H4 (cell line): ENCODE measurements at regions not wholly inside any gene's neighbourhood (a gene's known extent, or its start where the extent isn't known, plus 50 kb on each side); places are given as distances from the start of the nearest gene placed in this dataset.
"Not testable (repeated sequence)": the region's sequence is repeated elsewhere in the genome, so short reads cannot be mapped to it uniquely, and the experiment has no call there.

Experiments used
- DNase-seq: peaks from one replicate; pipeline ENCODE4 v3.0.0-alpha.2; 2015; ENCODE audit warnings: low spot score

GRCh38 chr4:83213640-83214039, 71.0 kb downstream of the COQ2 start:
- no peak for DNase-seq

DNA sequence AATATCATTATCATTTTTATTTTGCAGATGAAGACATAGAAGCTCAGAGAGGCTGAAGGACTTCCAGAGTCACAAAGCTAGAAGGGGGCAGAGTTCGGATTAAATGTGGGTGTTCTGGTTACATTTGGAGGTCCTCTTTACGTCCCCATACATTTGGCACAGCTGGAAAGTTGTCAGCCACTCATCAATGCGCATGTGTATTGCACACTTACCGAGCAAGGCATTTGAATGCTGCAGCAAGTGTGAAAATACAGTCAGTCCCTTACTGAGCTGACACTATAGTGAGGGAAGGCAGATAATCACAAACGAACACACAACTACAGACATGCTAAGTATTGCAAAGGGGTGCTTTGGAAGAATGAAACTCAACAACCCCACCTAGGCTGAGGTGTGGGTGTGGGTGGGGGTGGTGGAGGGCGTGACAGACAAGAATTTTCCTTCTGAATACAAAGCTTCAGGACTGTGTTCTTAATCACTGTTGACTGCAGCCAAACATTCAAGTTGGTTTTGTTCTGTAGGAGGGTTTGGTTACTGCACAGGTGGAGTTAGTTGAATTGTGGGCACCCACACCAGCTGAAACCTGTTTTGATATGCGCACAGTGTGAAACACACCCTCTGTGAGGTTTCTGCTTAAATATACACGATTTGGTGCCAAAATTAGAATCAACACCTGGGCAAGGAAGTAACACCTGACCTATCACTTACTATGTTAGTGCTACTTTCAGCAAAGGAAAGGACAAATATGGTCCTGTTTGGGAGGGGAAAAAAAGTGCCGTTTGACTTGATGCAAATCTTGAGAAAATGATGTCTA, 72.4 kb downstream of the COQ2 start:
- no peak for DNase-seq

- no peak for DNase-seq
Measured at GRCh38 chr4:83209419-83209818, 75.2 kb downstream of the COQ2 start.

DNA sequence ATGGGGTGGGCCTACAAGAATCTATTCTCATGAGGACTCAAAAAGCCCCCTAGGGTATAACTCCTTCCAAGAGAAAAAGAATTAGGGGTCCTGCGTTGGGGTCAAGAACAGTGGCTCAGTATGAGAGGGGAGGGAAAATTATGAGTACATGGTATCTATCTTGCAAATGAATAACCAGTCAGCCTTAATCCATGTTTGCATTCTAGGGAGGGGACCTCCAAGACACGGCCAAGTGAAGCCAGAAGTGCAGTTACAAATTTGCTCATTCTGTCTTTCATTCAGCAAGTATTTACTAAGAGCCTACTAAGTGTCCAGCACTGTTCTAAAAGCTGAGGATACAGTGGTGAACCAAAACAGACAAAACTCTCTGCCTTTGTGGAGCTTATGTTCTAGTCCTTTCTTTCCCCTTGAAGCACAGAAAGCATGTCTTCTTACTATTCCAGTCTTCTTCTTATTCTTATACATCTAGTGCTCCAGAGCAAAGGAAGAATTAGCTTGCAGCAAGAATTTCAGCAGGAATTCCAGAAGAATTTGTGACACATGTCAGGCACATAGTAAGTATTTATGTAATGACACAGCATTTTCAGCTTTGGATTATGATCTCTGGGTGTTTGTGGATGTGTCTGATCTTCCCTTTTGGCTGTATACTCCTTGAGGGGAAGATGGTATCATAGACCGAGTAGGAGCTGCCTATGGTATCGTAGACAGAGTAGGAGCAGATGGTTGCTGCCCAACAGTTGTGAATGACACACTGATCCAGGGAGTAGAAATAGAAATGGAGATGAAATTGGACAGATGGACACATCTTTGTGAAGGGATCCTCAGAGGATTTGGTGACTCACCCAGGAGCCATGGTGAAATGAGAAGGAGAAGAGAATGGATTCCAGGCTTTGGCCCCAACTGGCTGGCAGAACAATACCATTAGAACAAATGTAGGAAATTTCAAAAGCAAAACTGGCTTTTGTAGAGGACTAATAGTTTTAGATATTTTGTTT, 75.9 kb downstream of the COQ2 start:
- DNase-seq: no peak

DNA sequence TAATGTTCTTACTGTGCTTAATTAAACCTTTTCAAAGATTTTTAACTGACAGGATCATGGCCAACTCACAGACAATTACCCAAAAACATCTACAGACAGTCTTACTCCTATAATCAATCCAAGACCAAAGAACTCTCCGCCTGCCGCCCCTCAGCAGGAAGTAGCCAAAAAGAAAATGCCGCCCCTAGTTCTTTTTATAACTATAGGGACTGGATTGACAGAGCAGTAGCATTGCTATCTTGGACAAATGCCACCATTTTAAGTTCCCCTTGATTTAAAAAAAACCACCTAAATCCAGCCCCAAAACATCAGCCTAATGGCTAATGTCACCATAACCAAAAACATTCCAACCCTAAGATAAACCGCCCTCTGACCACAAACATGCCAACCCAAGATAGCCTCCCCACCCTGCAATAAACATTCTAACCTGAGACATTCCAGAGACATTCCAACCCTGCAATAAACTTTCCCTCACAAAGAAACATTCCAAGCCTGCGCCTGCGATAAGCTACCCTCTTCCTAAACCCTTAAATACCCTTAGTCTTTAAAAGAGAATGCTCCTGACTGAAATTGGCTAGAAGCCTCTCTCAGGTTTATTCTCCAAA, 77.0 kb downstream of the COQ2 start:
- peak; percentile 88 for DNase-seq

DNA sequence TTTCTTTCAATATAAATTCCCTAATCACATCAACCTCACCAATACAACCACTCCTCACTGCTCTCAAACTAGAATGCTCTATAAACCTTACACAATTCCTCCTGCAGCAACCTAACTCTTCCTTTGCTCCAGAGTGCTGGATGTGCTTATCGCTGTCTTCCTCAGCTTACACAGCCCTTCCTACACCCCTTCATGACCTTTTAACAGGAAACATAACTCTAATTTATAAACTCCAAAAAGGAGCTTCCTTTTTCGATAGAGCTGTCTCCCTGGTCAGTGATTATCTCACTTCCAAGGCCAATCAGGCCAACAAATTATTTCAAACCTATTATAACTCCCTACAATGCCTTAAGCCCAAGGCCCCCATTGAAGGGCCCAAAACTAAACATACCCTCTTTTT, 78.8 kb downstream of the COQ2 start:
- no peak for DNase-seq

DNA sequence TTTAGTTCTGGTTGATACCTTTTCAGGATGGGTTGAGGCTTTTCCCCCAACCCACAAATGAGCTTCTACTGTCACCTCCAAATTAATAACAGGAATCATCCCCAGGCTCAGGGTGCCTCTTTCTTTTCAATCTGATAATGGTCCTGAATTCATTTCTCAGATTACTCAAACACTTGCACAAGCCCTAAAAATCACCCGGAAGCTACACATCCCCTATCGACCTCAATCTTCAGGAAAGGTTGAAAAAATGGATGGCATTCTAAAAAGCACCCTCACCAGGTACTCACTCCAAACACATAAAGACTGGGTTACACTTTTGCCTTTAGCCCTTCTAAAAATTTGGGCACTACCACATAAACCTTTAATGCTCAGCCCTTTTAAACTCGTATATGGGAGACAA, 79.9 kb downstream of the COQ2 start:
- DNase-seq: no peak

DNA sequence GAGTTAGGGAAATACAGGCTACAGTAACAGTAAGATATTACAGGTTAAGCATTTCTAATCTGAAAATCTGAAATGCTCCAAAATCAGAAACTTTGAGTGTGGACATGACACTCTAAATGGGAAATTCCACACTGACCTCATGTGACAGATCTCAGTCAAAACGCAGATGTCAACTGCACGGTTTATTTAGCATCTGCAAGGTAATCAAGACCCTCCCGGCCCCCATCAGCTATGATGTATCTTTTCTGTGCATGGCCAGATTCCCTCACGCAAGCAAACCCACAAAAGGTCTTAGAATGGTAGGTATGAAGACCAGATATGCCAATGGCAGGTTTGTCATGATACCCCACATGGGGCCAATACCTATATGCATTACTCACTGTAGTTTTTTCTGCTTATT, 82.8 kb downstream of the COQ2 start:
- no peak for DNase-seq

DNA sequence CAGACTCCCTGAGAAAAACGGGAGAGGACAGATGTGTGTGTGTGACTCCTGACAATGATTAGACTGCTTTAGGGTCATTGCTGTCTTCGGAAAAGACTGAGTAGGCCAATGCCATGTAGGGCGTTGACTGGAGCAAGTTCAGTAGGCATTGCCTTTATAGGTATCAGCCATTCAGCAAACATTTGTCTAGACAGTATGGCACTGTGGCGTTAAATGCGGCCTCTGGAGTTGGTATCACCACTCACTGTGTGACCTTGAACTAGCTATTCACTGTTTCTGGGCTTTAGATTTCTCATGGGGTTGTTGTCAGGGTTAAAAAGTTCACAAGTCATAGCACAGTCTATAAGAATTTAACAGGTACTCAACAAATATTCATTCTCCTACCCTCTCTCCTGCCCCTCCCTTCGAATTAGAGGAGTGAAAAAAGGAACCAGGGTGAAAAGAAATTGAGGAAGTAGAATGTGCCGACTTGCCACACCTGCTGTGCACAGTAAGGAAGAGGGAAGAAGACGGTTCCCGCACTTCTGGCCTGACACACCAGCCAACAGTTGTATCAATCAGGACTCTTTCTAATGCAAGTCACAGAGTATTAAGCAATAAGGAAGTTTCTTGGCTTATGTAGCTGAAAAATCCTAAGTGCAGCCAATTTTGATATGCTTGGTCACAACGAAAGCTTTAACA, 83.2 kb upstream of the PLAC8 start:
- no peak for DNase-seq

DNA sequence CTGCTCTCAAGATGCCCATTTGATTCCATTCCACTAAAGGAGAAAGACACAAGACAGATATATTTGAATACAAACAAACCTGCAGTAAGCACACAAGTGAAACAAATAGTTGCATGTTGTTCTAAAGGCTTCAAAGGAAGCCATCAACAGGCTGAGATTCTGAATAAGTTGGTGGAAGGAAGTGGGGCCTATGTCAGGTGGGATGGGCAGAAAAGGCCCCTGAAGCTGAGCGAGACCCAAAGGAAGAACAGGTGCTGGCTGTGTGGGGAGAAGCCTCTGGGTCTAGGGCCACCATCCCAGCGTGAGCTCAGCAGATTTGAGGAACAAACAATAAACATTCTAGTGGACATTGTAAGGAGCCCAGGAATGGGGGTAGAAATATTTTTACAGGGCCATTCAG, 82.4 kb upstream of the PLAC8 start:
- no peak for DNase-seq

- DNase-seq: no peak
Measured at GRCh38 chr4:83195269-83195668, 80.7 kb upstream of the PLAC8 start.

GRCh38 chr4:83194588-83194987, 80.1 kb upstream of the PLAC8 start:
- DNase-seq: not testable (repeated sequence)

DNA sequence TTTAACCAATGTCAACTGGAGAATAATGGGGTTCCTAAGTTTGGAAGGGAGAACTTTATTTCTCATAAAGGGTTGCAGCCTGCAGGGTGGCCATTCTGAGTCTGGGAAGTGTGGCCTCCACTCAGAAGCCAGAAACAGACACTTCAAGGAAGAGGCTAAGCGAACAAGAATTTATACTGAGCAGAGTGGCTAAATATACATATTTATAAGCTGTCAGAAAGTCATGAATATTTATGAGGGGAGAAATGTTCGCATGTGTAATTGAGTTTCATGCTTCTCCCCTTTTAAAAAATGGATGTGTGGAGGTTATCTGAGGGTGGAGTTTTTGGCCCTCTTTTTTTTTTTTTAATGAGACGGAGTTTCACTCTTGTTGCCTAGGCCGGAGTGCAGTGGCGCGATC, 78.1 kb upstream of the PLAC8 start:
- no peak for DNase-seq

DNA sequence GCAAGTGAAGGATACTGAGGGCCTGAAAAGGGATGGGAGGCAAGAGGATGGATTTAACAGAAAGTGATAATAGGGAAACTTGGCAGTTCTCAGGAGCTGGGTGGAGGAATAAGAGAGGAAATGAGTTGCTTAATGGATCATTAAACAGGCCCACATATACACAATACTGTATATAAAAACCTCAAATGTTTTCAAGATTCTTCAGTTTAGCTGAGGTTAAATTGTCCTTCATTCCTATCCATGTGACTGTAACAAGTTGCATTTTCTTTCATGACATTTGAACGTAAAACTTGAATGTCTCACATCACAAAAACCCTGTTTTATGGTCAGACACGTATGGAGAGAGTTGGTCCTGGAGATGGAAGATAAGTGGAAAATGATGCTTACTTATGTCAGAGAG, 76.5 kb upstream of the PLAC8 start:
- no peak for DNase-seq

- DNase-seq: no peak
Measured at GRCh38 chr4:83189631-83190136, 75.2 kb upstream of the PLAC8 start.

DNA sequence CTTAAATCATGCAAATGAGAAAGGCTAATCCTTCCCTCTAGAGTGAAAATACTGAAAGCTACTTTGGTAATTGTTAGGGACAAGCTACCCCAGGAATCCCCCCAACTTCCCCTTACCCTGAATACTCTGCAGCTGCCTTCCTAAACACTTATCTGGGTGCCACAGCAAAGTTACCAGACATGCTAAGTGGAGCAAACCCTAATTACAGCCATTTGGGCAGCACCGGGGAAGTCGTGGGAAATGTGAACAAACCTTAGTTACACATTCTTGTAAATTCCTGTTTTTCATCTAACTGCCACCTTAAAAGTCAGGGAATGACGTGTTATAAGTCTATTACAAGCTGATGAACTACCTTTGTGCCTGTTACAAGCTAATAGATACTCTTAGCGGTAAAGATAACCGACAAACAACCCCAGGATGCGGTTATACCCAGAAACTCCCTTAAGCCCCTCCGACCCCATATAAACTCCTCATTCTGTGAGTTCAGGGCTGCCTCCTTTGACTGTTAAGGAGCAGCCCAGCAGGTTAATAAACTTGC, 66.0 kb upstream of the PLAC8 start:
- DNase-seq: no peak

DNA sequence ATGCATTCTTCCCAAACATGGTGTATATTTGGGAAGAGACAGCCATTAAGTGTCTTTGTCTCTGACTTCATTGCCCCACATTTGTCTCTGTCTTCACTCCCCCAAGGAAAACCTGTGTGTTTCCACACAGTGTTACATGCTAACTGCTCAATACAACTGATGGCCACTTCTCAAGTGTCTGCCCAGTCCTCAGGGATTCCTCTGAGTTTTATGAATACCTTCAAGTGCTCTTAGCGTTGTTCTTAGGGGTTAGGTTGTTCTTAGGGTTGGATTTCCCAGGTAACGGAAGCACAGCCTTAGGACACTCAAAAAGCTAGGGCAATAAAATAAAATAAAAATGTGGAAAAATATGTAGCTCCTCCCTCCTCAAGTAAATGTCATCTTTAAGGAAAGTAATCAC, 64.7 kb upstream of the PLAC8 start:
- DNase-seq: no peak

- no peak for DNase-seq
Measured at GRCh38 chr4:83178029-83178428, 63.5 kb upstream of the PLAC8 start.

DNA sequence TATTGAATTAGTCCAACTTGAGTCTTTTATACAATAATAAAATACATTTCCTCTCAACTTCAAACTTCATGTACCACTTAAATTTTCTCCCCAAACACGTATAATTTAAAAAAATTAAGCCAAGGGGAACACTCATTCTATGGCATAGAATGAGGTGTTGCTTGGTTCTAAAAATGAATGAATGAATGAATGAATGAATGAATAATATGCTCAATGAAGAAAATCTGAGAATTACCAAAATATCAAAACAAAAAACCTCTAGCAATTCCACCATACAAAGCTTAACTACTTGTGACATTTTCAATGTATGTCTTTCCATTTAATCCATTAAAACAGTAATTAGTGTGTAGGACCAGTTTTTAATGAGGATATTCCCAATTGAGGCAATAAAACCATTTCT, 62.7 kb upstream of the PLAC8 start:
- DNase-seq: no peak

DNA sequence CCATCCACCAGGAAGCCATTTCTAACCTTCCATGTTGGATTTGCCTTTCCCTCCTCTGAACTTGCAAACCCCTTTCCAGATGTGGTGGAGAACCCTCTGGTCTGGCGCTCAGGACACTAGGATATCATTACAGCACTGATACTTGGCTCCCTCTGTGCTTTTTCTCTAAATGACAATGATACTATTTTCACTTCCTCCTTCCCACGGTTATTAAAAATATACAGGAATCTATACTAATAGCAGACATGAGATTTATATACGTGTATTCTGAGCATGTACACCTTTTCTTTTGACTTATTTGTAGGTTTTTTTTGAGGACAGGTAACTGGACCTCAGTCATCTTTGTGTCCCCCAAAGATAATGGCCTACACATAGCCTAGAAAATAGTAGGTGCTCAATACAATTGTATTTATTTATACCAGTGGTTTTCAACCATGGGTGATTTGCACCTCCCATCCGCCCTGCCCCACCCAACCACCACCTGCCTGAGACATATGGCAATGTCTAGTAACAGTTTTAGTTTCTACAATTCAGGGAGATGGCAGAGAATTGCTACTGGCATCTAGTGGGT, 60.4 kb upstream of the PLAC8 start:
- DNase-seq: no peak

- no peak for DNase-seq
Measured at GRCh38 chr4:83172371-83172770, 57.8 kb upstream of the PLAC8 start.
